Adrenal gland (tissue), 9 donors: ENCODE measurements at regions not wholly inside any gene's neighbourhood (a gene's known extent, or its start where the extent isn't known, plus 50 kb on each side); places are given as distances from the start of the nearest gene placed in this dataset.

Experiments used
- DNase-seq, 7 donors: peaks; one replicate each; pipeline ENCODE4 v3.0.0-alpha.2; 2019 to 2020
- H3K27ac ChIP-seq, 5 donors: fragments of 200-600 bp; sonication (generic) in 4 of 5; 1 replicate in 3 of 5; 2 replicates in 2 of 5; pipeline versions ENCODE4 v1.5.1 to v1.8.0; 2016 to 2020; ENCODE audit warnings: mild to moderate bottlenecking in 1 of 5
- H3K27me3 ChIP-seq: fragments of 200-600 bp; 2 replicates; pipeline ENCODE4 v1.8.0; 2021
- H3K36me3 ChIP-seq, 2 donors: fragments of 200-600 bp; replicated peaks in 1 of 2; 1 replicate in 1 of 2; 2 replicates in 1 of 2; pipeline versions ENCODE4 v1.5.1 to v1.8.0; 2018 to 2022
- H3K4me1 ChIP-seq, 2 donors: fragments of 200-600 bp; replicated peaks in 1 of 2; 1 replicate in 1 of 2; 2 replicates in 1 of 2; pipeline versions ENCODE4 v1.5.1 to v1.8.0; 2018 to 2021
- H3K4me3 ChIP-seq, 4 donors: fragments of 200-600 bp; sonication (generic) in 3 of 4; one replicate each; pipeline ENCODE4 v1.5.1; 2016 to 2018
- H3K9me3 ChIP-seq, 3 donors: fragments of 200-600 bp; sonication (generic) in 1 of 3; replicated peaks in 1 of 3; 1 replicate in 2 of 3; 2 replicates in 1 of 3; pipeline versions ENCODE4 v1.5.1 to v1.8.0; 2016 to 2021
- CTCF ChIP-seq, 6 experiments: fragments of 450-650 bp in 4 of 6; fragments of 200-600 bp in 2 of 6; sonication (generic) in 1 of 6; IDR thresholded peaks; 1 replicate in 5 of 6; 2 replicates in 1 of 6; pipeline versions ENCODE4 v1.5.1 to v1.8.0; 2016 to 2021; ENCODE audit warnings: antibody characterized with exemption in 6 of 6, mild to moderate bottlenecking in 2 of 6, moderate library complexity in 1 of 6
- POLR2A ChIP-seq, 2 donors: fragments of 450-650 bp; IDR thresholded peaks; one replicate each; pipeline ENCODE4 v1.6.1; 2017; ENCODE audit warnings: antibody characterized with exemption in 2 of 2, mild to moderate bottlenecking in 2 of 2, moderate library complexity in 1 of 2
- WGBS, 4 donors: extraction: QIAGEN DNeasy Blood & Tissue Kit in 2 of 4; methylation state at CpG; one replicate each; pipeline versions ENCODE4 v1.1.5 to v1.1.7; 2013 to 2017; 5-methylcytosine and 5-hydroxymethylcytosine counted together
- intact Hi-C, 2 donors: fragments of 100-400 bp; cut with DNase I; formaldehyde crosslinking; loops; one replicate each; pipeline versions ENCODE4 v1.14.1 to v1.15.0; 2022 to 2023
- donor health status: healthy with polysubstance abuse.
- donor health status: Bipolar disorder and iron deficiency.
- donor health status: DM: yes; HTN: yes; CAD: no.
- donor health status: DM: no; HTN: no; CAD: no.
- donor health status: DM: no; HTN: no; CAD: no.

- 26 to 36% (median 29%) methylated on average over 6 of the region's 6 CpGs for WGBS, 4 donors
- TF ChIP-seq CTCF (IDR thresholded peaks at IDR 0.05): peak in 5 of 6 experiments; percentile 12 to 35 (median 31)
- no peak for TF ChIP-seq POLR2A (IDR thresholded peaks at IDR 0.05)
These were observed 2257.5 kb upstream of the C9orf72 start for GRCh38 chr9:29830821-29831220.

DNA sequence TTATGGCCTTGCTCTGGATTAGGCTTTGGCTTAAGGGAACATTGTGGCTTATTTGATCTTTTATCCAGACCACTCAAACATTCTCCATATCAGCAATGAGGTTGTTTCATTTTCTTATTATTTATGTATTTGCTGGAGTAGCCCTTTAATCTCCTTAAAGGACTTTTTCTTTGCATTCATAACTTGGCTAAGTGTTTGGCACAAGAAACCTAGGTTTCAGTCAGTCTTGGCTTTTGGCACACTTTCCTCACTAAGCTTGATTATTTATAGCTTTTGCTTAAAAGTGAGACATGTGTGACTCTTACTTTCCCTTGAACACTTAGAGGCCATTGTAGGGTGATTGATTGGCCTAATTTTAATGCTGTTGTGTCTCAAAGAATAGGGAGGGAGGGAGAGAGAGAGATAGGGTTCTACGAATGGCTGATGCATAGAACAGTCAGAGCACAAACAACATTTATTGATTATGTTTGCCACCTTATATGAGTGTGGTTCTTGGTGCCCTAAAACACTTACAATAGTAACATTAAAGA is 2265.3 kb upstream of the C9orf72 start:
- Histone ChIP-seq H3K27ac (no peak overlapping the region), H3K27me3 (no peaks in the 10 kb centered on the region), H3K9me3 (peaks cover 0 to 5% (median 0%) of the 10 kb centered on the region in 3 donors), H3K4me3 (no peak overlapping the region), H3K4me1 (no peaks in the 10 kb centered on the region), H3K36me3 (no peaks in the 10 kb centered on the region)
- WGBS, 4 donors: 25 to 46% (median 43%) methylated on average over 1 of the region's 1 CpG
- TF ChIP-seq POLR2A (IDR thresholded peaks at IDR 0.05): no peak
- no peak for TF ChIP-seq CTCF (IDR thresholded peaks at IDR 0.05)
- DNase-seq: no peak
- intact Hi-C loops: no loop called here

More at GRCh38 chr9:29830821-29831220, 2257.5 kb upstream of the C9orf72 start:
- H3K27ac ChIP-seq: no peak overlapping the region
- intact Hi-C loops: no loop called here
- DNase-seq: peak in 5 of 7 donors; percentile 20 to 44 (median 28)
- H3K9me3 ChIP-seq: no peaks in the 10 kb centered on the region
- H3K4me3 ChIP-seq: no peak overlapping the region
- no peaks in the 10 kb centered on the region for H3K36me3 ChIP-seq
- no peaks in the 10 kb centered on the region for H3K27me3 ChIP-seq
- no peaks in the 10 kb centered on the region for H3K4me1 ChIP-seq

DNA sequence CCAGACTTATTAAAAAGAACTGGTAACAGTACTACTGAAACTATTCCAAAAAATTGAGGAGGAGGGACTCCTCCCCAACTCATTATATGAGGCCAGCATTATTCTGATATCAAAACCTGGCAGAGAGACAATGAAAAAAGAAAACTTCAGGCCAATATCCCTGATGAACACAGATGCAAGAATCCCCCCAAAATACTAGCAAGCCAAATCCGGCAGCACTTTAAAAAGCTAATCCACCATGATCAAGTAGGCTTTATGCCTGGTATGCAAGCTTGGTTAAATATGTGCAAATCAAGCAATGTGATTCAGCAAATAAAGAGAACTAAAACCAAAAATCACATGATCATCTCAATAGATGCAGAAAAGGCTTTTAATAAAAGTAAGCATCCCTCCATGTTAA is 2271.0 kb upstream of the C9orf72 start:
- 73 to 80% (median 76%) methylated on average over 1 of the region's 1 CpG for WGBS, 4 donors

DNA sequence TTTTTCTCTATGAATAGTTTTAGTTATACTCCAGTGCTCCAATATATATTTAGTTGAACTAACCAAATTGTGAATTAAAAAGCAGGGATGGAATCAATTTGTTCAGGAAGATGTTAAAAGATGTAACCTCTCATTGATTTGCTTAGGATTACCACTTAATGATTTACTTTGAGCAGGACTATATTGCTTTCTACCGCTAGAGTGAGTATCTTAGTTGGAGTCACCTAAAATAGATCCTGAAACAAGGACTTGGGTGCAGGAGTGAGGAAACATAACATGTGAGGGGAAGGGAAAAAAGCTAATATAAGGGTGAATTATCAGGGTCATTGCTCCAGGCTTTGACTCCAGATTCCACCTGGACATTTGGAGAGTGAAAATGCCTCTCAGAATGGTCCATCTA is 2277.4 kb upstream of the C9orf72 start:
- intact Hi-C loops: no loop called here
- no peaks in the 10 kb centered on the region for H3K4me1 ChIP-seq
- TF ChIP-seq CTCF (IDR thresholded peaks at IDR 0.05): no peak
- no peak for TF ChIP-seq POLR2A (IDR thresholded peaks at IDR 0.05)
- H3K4me3 ChIP-seq: no peak overlapping the region
- DNase-seq: no peak
- no peak overlapping the region for H3K27ac ChIP-seq
- no peaks in the 10 kb centered on the region for H3K9me3 ChIP-seq
- WGBS, 4 donors: 53 to 72% (median 64%) methylated on average over 1 of the region's 1 CpG
- no peaks in the 10 kb centered on the region for H3K36me3 ChIP-seq
- no peaks in the 10 kb centered on the region for H3K27me3 ChIP-seq

More for the DNA sequence above, 2271.0 kb upstream of the C9orf72 start:
- no peaks in the 10 kb centered on the region for H3K27me3 ChIP-seq
- DNase-seq: no peak
- no peak overlapping the region for H3K4me3 ChIP-seq
- H3K36me3 ChIP-seq: no peaks in the 10 kb centered on the region
- peaks cover 0 to 5% (median 0%) of the 10 kb centered on the region in 3 donors for H3K9me3 ChIP-seq
- intact Hi-C loops: no loop called here
- TF ChIP-seq CTCF (IDR thresholded peaks at IDR 0.05): no peak
- no peak for TF ChIP-seq POLR2A (IDR thresholded peaks at IDR 0.05)
- H3K27ac ChIP-seq: no peak overlapping the region
- no peaks in the 10 kb centered on the region for H3K4me1 ChIP-seq
